ENCODE measurements at regions not wholly inside any gene's neighbourhood (a gene's known extent, or its start where the extent isn't known, plus 50 kb on each side); places are given as distances from the start of the nearest gene placed in this dataset.
A peak's percentile ranks its signal among the peaks of the same experiment; 100 is the strongest.

DNA sequence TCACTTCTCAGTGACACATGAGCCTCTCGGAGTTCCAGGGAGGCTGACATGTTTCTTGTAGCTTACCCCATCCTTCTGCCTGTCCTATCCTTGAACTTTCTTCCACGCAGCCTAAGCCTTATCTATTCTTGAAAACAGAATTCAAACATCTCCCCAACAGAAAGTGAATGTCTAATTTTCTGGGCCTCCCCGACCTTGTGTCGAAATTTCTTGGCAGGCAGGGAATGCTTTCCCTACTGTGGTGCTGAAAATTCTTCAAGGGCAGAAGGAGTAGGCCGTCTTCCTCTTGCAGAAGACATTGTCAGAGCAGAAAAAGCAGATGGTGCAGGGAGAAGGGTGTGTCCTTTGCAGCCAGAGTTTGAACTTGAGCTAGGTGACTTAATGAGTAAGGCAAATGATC is 63.0 kb upstream of the TCL1B start:
- TF ChIP-seq POLR2A (IDR thresholded peaks at IDR 0.05; ENCODE audit: low read length) (no peak), MYC (IDR thresholded peaks at IDR 0.05; ENCODE audit: borderline replicate concordance, low read length) (no peak), CTCF (IDR thresholded peaks at IDR 0.05) (no peak), NR3C1 (IDR thresholded peaks at IDR 0.05) (no peak), REST (IDR thresholded peaks at IDR 0.05) (peak; percentile 67; the same call in 1 of the 2 replicates), MAZ (IDR thresholded peaks at IDR 0.05; ENCODE audit: borderline replicate concordance, low read depth, low read length) (no peak), MAFK (IDR thresholded peaks at IDR 0.05; ENCODE audit: partially characterized antibody) (no peak), PHF8 (IDR thresholded peaks at IDR 0.05; ENCODE audit: borderline replicate concordance, low read depth) (no peak), EP300 (IDR thresholded peaks at IDR 0.05) (no peak), RAD21 (conservative IDR thresholded peaks at IDR 0.05 in 1 of 2, IDR thresholded peaks at IDR 0.05 in 1 of 2) (no peak), ZFP36 (IDR thresholded peaks at IDR 0.05; ENCODE audit: borderline replicate concordance, partially characterized antibody) (no peak), BHLHE40 (IDR thresholded peaks at IDR 0.05; ENCODE audit: low read depth, low read length) (no peak), RCOR1 (IDR thresholded peaks at IDR 0.05; ENCODE audit: low read depth, low read length) (no peak)
- TF ChIP-seq, protein P1, sequence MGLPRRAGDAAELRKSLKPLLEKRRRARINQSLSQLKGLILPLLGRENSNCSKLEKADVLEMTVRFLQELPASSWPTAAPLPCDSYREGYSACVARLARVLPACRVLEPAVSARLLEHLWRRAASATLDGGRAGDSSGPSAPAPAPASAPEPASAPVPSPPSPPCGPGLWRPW (IDR thresholded peaks at IDR 0.05): no peak

Data from A549 (cell line).